NCI-H2227 (cell line): ENCODE measurements at regions not wholly inside any gene's neighbourhood (a gene's known extent, or its start where the extent isn't known, plus 50 kb on each side); places are given as distances from the start of the nearest gene placed in this dataset.
"Not testable (repeated sequence)": the region's sequence is repeated elsewhere in the genome, so short reads cannot be mapped to it uniquely, and the experiment has no call there.

ENCODE experiments used
- DNase-seq: peaks from one replicate; lab custom pipeline; 2025; ENCODE audit not compliant: unreplicated experiment; lab: John Stamatoyannopoulos, UW

- DNase-seq: no peak
Measured at GRCh38 chr2:175872721-175873120, 129.3 kb downstream of the LNPK start.

GRCh38 chr2:175872005-175872348, 130.1 kb downstream of the LNPK start:
- no peak for DNase-seq

GRCh38 chr2:175871331-175872004, 130.6 kb downstream of the LNPK start:
- no peak for DNase-seq

GRCh38 chr2:175865716-175866115, 136.4 kb downstream of the LNPK start:
- no peak for DNase-seq

- no peak for DNase-seq
Measured at GRCh38 chr2:175864137-175864850, 137.8 kb downstream of the LNPK start.

- DNase-seq: no peak
Measured at GRCh38 chr2:175861958-175862357, 140.1 kb downstream of the LNPK start.

GRCh38 chr2:175855794-175856453, 146.1 kb downstream of the LNPK start:
- no peak for DNase-seq

- DNase-seq: no peak
Measured at GRCh38 chr2:175855236-175855635, 146.8 kb downstream of the LNPK start.

GRCh38 chr2:175854665-175855064, 147.4 kb downstream of the LNPK start:
- no peak for DNase-seq

- DNase-seq: peak; percentile 28
Measured at GRCh38 chr2:175854129-175854528, 147.9 kb downstream of the LNPK start.

- DNase-seq: no peak
Measured at GRCh38 chr2:175853616-175853890, 148.5 kb downstream of the LNPK start.

- DNase-seq: peak; percentile 70
Measured at GRCh38 chr2:175852879-175853615, 149.0 kb downstream of the LNPK start.

GRCh38 chr2:175847128-175847527, 154.9 kb downstream of the LNPK start:
- DNase-seq: no peak

GRCh38 chr2:175844169-175844568, 157.9 kb downstream of the LNPK start:
- no peak for DNase-seq

GRCh38 chr2:175843625-175844024, 158.4 kb downstream of the LNPK start:
- no peak for DNase-seq

GRCh38 chr2:175842996-175843395, 159.1 kb downstream of the LNPK start:
- no peak for DNase-seq

GRCh38 chr2:175840765-175841164, 161.3 kb downstream of the LNPK start:
- not testable (repeated sequence) for DNase-seq

GRCh38 chr2:175840256-175840655, 161.8 kb downstream of the LNPK start:
- no peak for DNase-seq

GRCh38 chr2:175838979-175839378, 163.1 kb downstream of the LNPK start:
- DNase-seq: no peak

GRCh38 chr2:175837046-175837445, 165.0 kb downstream of the LNPK start:
- DNase-seq: no peak

- no peak for DNase-seq
Measured at GRCh38 chr2:175836361-175836760, 165.7 kb downstream of the LNPK start.

- peak; percentile 50 for DNase-seq
Measured at GRCh38 chr2:175834477-175834876, 167.6 kb downstream of the LNPK start.
